Adrenal gland (tissue), 5 donors: ENCODE measurements at regions not wholly inside any gene's neighbourhood (a gene's known extent, or its start where the extent isn't known, plus 50 kb on each side); places are given as distances from the start of the nearest gene placed in this dataset.

ENCODE experiments used
- POLR2A ChIP-seq, 2 donors: fragments of 450-650 bp; IDR thresholded peaks; one replicate each; pipeline ENCODE4 v1.6.1; 2017; ENCODE audit warnings: antibody characterized with exemption in 2 of 2, mild to moderate bottlenecking in 2 of 2, moderate library complexity in 1 of 2
- TF ChIP-seq, protein P1 (sequence below), 6 experiments: fragments of 450-650 bp in 4 of 6; fragments of 200-600 bp in 2 of 6; sonication (generic) in 1 of 6; IDR thresholded peaks; 1 replicate in 5 of 6; 2 replicates in 1 of 6; pipeline versions ENCODE4 v1.5.1 to v1.8.0; 2016 to 2021; ENCODE audit warnings: antibody characterized with exemption in 6 of 6, mild to moderate bottlenecking in 2 of 6, moderate library complexity in 1 of 6
- donor health status: DM: no; HTN: no; CAD: no.

DNA sequence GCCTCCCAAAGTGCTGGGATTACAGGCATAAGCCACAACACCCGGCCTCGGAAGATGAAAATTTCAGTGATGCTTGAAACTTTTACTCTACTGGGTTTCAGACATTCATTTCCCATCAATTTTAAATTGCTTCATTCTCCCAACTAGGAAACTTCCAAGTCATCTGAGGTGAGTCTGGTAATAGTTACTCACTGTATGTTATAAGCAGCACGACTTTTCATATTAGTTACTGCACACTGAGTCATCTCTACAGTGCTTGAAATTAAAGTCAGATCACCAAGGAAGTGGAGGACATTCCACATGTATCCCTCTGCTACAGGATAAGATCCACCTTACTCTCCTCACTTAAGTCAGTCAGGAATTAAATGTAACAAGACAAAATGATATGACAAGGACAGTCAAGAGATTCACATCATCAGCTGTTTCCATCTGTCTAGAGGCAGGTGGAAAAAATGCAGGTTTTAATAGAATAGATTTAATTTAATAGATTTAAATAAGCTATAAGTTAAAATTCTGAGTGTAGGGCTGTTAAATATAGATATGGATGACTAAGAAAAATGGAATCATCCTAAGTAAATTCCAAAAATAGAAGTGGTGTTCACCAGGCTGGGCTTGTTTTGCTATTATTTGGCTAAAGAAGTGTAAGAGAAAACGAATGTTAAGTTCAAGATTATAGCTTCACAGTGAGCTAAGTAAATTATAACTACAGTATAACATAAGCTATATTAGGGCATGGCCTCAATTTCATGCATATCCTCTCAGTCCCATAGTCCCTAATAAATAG, 104.4 kb downstream of the TMCO5A start:
- TF ChIP-seq, protein P1, sequence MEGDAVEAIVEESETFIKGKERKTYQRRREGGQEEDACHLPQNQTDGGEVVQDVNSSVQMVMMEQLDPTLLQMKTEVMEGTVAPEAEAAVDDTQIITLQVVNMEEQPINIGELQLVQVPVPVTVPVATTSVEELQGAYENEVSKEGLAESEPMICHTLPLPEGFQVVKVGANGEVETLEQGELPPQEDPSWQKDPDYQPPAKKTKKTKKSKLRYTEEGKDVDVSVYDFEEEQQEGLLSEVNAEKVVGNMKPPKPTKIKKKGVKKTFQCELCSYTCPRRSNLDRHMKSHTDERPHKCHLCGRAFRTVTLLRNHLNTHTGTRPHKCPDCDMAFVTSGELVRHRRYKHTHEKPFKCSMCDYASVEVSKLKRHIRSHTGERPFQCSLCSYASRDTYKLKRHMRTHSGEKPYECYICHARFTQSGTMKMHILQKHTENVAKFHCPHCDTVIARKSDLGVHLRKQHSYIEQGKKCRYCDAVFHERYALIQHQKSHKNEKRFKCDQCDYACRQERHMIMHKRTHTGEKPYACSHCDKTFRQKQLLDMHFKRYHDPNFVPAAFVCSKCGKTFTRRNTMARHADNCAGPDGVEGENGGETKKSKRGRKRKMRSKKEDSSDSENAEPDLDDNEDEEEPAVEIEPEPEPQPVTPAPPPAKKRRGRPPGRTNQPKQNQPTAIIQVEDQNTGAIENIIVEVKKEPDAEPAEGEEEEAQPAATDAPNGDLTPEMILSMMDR (IDR thresholded peaks at IDR 0.05) = no peak
- no peak for TF ChIP-seq POLR2A (IDR thresholded peaks at IDR 0.05)
